HG02938 (cell line): ENCODE measurements at regions not wholly inside any gene's neighbourhood (a gene's known extent, or its start where the extent isn't known, plus 50 kb on each side); places are given as distances from the start of the nearest gene placed in this dataset.
"Not testable (repeated sequence)": the region's sequence is repeated elsewhere in the genome, so short reads cannot be mapped to it uniquely, and the experiment has no call there.

Source experiments
- ATAC-seq: cut with Tn5 transposase; IDR thresholded peaks from one replicate; pipeline ENCODE4 v1.9.1; 2021; ENCODE audit warnings: mild to moderate bottlenecking, moderate library complexity; ENCODE audit not compliant: unreplicated experiment

GRCh38 chr5:72693546-72694205 is 122.8 kb upstream of the TNPO1 start:
- no peak for ATAC-seq

GRCh38 chr5:72692651-72693442 is 123.6 kb upstream of the TNPO1 start:
- no peak for ATAC-seq

- ATAC-seq = no peak
These were observed 124.2 kb upstream of the TNPO1 start for GRCh38 chr5:72692231-72692637.

DNA sequence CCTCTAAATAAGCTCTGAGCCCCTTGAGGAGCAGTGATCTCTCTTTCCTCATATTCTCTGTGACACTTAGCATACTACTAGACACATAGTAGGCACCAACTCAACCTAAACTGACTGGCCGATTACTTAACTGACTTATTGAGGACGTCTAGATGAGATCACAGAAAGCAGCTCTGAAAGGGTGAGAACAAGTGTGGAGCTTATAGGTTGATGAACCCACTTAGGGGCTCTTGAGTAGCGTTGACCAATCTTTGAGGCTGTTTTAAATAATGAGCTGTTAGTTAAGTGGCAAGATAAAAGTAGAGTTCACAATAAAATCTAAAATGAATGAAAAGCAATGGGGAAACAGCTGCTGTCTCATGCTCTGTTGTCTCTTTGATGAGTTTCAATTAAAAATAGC is 124.7 kb upstream of the TNPO1 start:
- ATAC-seq = no peak

DNA sequence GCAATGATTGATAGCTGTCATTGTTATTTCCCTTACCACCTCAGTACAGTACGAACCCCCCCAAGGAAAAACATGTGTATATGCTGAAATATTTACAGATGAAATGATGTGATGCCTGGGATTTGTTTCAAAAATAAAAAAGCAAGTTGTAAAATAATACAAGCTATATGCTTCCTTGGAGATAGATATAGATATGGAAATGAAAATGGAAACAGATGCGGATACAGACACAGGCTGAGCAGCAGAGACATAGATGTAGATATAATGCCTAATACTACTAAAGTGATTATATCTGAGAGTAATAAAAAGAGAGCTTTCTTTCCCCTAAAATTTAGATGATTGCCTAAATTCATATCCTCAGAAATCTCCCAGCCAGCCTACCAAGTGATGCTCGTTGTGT is 127.5 kb upstream of the TNPO1 start:
- no peak for ATAC-seq

DNA sequence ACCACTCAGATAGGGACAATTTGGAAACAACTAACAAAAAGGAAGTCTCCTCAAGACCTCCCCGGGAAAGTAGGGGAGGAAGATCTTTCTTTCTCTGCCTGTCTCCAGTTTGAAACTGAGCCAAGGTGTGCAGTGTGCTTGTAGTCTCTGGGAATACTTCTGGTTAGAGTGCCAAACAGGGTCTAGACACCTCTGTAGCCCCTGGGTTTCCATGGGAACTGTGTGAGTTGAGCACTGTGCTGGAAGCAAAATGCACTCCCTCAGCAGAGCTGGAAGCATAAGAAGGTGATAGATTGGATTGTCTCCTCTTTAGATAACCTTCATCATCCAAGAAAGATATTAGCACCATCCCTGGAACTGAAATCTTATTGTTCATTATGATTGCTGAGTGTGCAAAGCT is 129.2 kb upstream of the TNPO1 start:
- no peak for ATAC-seq

GRCh38 chr5:72682561-72682960 is 133.9 kb upstream of the TNPO1 start:
- no peak for ATAC-seq

- no peak for ATAC-seq
These were observed 134.7 kb upstream of the TNPO1 start for GRCh38 chr5:72681781-72682180.

- no peak for ATAC-seq
These were observed 139.0 kb upstream of the TNPO1 start for GRCh38 chr5:72677447-72677846.

DNA sequence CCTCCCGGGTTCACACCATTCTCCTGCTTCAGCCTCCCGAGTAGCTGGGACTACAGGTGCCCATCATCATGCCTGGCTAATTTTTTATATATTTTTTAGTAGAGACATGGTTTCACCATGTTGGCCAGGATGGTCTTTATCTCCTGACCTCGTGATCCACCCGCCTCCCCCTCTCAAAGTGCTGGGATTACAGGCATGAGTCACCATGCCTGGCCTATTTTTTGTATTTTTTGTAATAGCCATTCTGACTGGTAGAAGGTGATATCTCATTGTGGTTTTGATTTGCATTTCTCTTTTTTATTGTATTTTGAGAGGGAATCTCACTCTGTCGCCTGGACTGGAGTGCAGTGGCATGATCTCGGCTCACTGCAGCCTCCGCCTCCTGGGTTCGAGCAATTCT is 139.6 kb upstream of the TNPO1 start:
- not testable (repeated sequence) for ATAC-seq

DNA sequence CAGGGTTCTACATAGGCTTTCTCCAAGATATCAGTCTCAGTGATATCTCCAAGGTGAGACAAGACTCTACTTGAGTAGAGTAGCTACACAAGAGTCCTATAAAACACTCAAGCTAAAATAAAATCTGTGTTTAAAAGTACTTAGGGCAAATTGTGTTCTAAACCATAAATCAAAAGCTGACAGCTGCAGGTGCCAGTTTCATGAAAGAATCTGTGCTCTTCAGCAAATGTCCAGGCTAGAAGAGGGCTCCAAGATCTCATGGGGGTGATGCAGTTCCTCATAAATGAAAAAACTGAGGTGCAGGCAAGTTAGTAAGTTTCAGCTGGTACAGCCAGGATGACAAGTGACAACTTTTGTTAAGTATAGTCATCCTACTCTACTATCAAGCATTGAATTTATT is 142.8 kb upstream of the TNPO1 start:
- no peak for ATAC-seq

GRCh38 chr5:72673180-72673579 is 143.3 kb upstream of the TNPO1 start:
- ATAC-seq = no peak

DNA sequence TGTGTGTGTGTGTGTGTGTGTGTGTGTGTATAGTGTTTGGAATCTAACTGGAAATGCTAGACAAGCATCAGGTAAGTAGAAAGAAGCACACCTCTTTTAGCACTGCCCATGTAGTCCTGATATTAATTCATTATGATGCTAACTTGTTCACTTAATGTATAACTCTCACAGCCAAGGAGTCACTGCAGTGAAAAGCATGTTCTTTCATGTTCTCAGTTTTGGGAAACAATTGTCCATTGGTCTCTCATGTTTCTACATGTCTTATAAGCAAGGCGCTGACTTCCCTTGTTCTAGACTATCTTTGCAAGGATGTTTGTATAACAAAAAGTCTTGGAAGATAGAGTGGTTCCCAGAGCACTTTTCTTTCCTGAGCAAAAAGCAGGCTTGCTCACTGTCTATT is 148.8 kb upstream of the TNPO1 start:
- no peak for ATAC-seq

DNA sequence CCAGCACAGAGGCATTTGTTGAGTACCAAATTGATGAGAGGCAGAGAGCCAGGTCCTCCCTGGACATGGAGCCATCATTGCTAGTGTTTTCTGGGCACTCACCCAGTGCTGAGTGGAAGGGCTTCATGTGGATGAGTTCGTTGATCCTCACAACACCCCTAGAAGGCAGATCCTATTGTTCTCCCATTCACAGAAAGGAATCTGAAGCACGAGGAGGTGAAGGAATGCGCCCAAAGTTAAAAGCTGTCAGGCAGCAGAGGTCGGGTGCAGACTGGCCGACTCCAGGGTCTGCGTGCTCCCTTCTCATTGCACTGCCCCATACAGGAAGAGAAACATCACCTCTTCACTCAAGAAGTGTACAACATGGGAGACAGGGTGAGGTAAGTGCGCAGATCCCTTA is 153.5 kb upstream of the TNPO1 start:
- no peak for ATAC-seq

DNA sequence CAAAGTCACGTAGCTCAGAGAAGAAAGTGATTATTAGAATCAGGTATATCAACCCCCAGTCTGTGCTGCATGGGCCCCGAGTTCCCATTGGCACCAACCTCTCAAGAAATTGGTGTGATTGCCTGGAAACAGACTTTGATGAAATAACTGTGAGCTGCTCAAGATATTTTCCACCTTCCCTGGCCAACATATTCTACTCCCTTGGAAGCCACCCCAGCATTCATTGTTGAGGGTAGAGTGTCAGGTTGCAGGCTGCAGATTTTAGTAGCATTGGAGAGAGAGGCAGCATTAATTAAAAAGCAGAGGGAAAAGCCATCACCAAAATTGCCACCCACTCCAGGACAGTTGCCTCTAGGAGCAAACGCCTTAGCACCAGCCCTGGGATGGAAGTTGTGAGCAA is 154.2 kb upstream of the TNPO1 start:
- ATAC-seq = no peak

GRCh38 chr5:72661405-72661804 is 154.2 kb upstream of the ZNF366 start:
- no peak for ATAC-seq

GRCh38 chr5:72659726-72660125 is 152.5 kb upstream of the ZNF366 start:
- ATAC-seq = no peak

- ATAC-seq = no peak
These were observed 151.7 kb upstream of the ZNF366 start for GRCh38 chr5:72658761-72659540.

DNA sequence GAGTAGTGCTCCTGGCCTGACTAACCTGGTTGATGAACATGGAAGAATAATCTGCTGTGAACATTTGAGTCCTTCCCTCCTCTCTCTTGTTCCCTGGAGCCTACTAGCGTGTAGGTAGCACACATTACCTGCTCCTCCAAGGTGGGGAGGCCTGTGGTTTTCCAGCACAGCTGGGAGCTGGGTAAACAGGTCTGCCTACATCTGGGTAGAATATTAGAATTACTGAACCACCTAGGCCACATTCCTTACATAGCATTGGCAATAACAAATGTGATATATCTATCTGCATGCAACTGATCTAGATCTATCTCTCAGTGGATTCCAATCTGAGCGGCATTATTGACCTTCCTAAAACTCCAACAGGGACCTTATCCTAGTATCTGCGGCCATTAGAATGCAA is 151.0 kb upstream of the ZNF366 start:
- ATAC-seq = no peak

DNA sequence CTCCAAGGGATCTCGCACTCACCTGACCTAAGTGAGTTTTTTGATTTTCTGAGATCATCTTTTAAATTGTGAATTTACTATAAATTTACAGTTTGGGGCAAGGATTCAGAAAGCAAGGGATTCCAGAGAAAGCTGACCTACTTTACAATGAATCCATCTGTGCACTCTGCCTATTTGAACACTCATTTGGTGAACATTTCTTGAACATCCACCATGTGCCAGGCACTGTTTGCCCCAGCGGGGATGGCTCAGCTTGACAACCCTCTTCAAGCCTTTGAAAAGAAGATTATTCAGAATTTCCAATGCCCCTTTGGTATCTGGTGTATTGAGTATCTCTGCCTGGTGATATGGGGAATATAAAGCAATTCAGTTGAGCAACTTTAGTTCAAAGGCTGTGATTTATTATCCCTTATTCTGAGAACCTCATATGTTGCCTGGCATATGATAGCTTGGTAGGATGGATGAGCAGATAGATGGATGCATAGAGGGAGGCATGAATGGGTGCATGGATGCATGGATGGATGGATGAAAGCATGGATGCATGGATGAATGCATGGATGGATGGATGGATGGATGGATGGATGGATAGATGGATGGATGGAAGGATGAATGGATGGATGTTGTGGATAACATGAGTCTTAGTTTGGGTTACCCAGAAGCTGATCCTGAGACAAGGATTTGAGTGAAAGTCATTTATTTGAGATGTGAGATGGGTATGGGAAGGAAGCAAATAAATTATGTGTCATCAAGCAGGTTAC is 149.7 kb upstream of the ZNF366 start:
- ATAC-seq = no peak

- no peak for ATAC-seq
These were observed 149.1 kb upstream of the ZNF366 start for GRCh38 chr5:72656331-72656730.
